Activated T-helper 17 cell treated with anti-CD3 and anti-CD28 coated beads, Interleukin-2, amount 50 U/mL, for 72 hours (primary cell): ENCODE measurements at regions not wholly inside any gene's neighbourhood (a gene's known extent, or its start where the extent isn't known, plus 50 kb on each side); places are given as distances from the start of the nearest gene placed in this dataset.

Experiments used
- ATAC-seq: fragments of 150-1000 bp; cut with Tn5 transposase; replicated peaks from 2 replicates; pipeline ENCODE4 v1.10.0; 2021; ENCODE audit warnings: mild to moderate bottlenecking, moderate library complexity
- H3K27ac Mint-ChIP-seq: one replicate; pipeline ENCODE4 v1.8.0; 2022; ENCODE audit warnings: mixed read lengths
- H3K27me3 Mint-ChIP-seq: one replicate; pipeline ENCODE4 v1.8.0; 2022; ENCODE audit warnings: mixed read lengths
- H3K36me3 Mint-ChIP-seq: one replicate; pipeline ENCODE4 v1.8.0; 2022; ENCODE audit warnings: low read depth, mild to moderate bottlenecking, mixed read lengths
- H3K4me1 Mint-ChIP-seq: one replicate; pipeline ENCODE4 v1.8.0; 2022; ENCODE audit warnings: mixed read lengths
- H3K4me3 Mint-ChIP-seq: one replicate; pipeline ENCODE4 v1.8.0; 2022; ENCODE audit warnings: mild to moderate bottlenecking, mixed read lengths
- H3K9me3 Mint-ChIP-seq: one replicate; pipeline ENCODE4 v1.8.0; 2022; ENCODE audit warnings: mixed read lengths

- H3K9me3 Mint-ChIP-seq, result no peaks in the 10 kb centered on the region
- peak; percentile 81 for ATAC-seq
- no peaks in the 10 kb centered on the region for H3K36me3 Mint-ChIP-seq
- peak overlapping the region; percentile 6 for H3K4me3 Mint-ChIP-seq
- H3K4me1 Mint-ChIP-seq, result peaks cover 34% of the 10 kb centered on the region
- peak overlapping the region; percentile 41 for H3K27ac Mint-ChIP-seq
- peaks cover under 1% of the 10 kb centered on the region for H3K27me3 Mint-ChIP-seq
Observed at GRCh38 chr5:159412284-159413046, 82.2 kb upstream of the IL12B start.

DNA sequence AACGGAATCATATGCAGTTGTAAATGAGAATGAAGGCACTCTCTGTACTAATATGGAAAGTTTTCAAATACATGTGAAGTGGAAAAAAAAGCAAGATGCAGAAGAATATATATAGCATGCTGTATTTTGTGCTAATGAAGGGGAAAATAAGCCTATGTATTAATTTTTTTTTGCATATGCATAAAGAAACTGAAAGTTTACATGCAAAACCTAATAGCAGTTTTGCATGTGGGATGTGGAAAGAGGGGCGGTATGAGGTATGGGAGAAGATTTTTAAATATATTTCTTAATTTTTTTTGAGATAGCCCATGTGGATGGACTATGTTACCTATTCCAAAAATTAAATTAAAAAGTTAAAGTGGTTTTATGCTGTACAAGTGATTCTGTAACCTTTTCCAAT lies 83.7 kb upstream of the IL12B start:
- Mint-ChIP-seq H3K4me3 (no peak overlapping the region), H3K9me3 (no peaks in the 10 kb centered on the region), H3K27ac (no peak overlapping the region), H3K36me3 (no peaks in the 10 kb centered on the region), H3K4me1 (peaks cover 33% of the 10 kb centered on the region), H3K27me3 (no peaks in the 10 kb centered on the region)
- no peak for ATAC-seq

DNA sequence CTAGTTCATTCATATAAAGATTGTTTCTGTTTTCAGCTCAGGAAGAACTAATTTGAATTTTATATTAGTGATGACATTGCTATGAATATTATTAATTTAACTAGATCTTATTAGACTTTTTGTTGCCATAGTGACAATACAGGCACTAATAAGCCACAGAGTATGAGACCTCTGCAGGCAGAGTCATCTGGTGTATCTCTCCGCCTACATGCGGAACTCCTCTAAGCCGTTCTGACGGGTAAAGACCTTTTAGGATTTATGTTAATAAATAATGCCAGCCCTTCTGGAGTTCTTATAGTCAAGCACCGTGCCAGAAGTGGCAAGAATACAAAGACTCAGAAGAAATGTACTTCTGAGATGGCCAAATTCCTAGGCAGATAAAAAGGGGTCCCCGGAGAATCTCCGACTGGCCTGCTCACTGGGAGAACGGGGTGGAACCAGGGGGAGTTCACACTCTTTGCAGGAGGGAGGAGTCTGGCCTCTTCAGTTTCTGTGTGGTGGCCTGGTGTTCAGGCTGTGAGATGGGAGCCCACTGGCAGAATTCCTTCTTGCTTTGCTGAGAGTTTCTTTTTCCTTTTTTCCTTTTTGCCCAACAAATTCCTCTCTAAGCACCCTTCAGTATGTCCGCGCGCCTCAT lies 85.1 kb upstream of the IL12B start:
- no peaks in the 10 kb centered on the region for H3K9me3 Mint-ChIP-seq
- no peak overlapping the region for H3K27ac Mint-ChIP-seq
- peaks cover 24% of the 10 kb centered on the region for H3K4me1 Mint-ChIP-seq
- ATAC-seq, result no peak
- H3K4me3 Mint-ChIP-seq, result no peak overlapping the region
- no peaks in the 10 kb centered on the region for H3K36me3 Mint-ChIP-seq
- H3K27me3 Mint-ChIP-seq, result no peaks in the 10 kb centered on the region

DNA sequence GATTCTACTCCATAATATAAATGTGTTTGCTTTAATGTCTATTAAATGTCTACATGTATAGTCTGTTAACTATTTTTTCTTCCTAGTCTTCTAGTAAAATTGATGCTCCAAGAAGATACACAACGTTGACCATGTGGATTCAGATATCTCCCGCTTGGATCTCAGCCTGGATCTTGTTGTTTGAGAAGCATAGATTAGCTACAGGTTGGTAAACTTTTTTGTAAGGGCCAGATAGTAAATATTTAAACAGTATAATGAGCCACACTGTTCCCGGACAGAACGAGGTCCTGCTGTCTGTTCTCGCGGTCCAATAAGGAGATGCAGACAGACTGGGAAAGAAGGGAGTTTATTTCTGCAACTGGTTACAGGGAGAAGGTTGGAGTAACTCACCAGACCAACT lies 86.2 kb upstream of the IL12B start:
- no peaks in the 10 kb centered on the region for H3K9me3 Mint-ChIP-seq
- no peaks in the 10 kb centered on the region for H3K36me3 Mint-ChIP-seq
- H3K4me3 Mint-ChIP-seq, result no peak overlapping the region
- no peaks in the 10 kb centered on the region for H3K27me3 Mint-ChIP-seq
- no peak for ATAC-seq
- no peak overlapping the region for H3K27ac Mint-ChIP-seq
- peaks cover 14% of the 10 kb centered on the region for H3K4me1 Mint-ChIP-seq

DNA sequence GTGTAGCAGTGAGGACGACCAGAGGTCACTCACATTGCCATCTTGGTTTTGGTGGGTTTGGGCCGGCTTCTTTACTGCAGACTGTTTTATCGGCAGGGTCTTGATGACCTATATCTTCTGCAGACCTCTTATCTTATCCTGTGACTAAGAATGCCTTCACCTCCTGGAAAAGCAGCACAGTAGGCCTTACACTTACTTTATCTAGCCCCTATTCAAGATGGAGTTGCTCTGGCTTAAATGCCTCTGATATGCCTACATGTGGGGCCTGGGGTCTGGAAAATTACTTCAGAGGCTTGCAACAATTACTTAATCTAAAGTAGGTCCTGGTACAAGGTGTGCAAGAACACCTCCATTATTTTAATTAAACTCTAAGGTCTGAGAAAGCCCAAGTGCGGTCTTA lies 86.9 kb upstream of the IL12B start:
- H3K27ac Mint-ChIP-seq, result no peak overlapping the region
- H3K9me3 Mint-ChIP-seq, result no peaks in the 10 kb centered on the region
- ATAC-seq, result no peak
- H3K4me1 Mint-ChIP-seq, result peaks cover 6% of the 10 kb centered on the region
- H3K27me3 Mint-ChIP-seq, result no peaks in the 10 kb centered on the region
- no peaks in the 10 kb centered on the region for H3K36me3 Mint-ChIP-seq
- H3K4me3 Mint-ChIP-seq, result no peak overlapping the region

DNA sequence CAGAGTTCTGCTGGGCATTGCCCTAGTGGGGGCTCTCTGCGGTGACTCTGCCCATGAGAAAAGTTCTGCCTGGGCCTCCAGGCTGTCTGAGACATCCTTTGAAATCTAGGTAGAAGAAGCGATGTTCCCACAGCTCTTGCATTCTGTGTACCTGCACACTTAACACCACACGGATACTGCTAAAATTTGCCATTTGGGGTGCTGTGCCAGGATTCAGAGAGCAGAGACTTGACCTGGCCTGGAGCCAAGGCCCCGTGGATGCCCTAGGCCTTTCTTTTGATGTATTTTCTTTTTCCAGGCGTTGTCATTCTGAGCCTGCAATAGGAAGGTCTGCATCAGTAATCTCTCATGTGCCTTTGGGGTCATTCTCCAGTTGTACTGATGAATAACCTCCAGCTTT lies 89.3 kb upstream of the IL12B start:
- peaks cover 3% of the 10 kb centered on the region for H3K4me1 Mint-ChIP-seq
- no peak for ATAC-seq
- H3K27me3 Mint-ChIP-seq, result no peaks in the 10 kb centered on the region
- H3K27ac Mint-ChIP-seq, result no peak overlapping the region
- H3K36me3 Mint-ChIP-seq, result no peaks in the 10 kb centered on the region
- no peaks in the 10 kb centered on the region for H3K9me3 Mint-ChIP-seq
- H3K4me3 Mint-ChIP-seq, result no peak overlapping the region

GRCh38 chr5:159420940-159421339 lies 90.7 kb upstream of the IL12B start:
- H3K36me3 Mint-ChIP-seq, result no peaks in the 10 kb centered on the region
- no peak overlapping the region for H3K27ac Mint-ChIP-seq

GRCh38 chr5:159422361-159422760 lies 92.1 kb upstream of the IL12B start:
- Mint-ChIP-seq H3K27ac (no peak overlapping the region), H3K4me3 (no peak overlapping the region), H3K27me3 (no peaks in the 10 kb centered on the region), H3K4me1 (peaks cover 14% of the 10 kb centered on the region), H3K36me3 (no peaks in the 10 kb centered on the region), H3K9me3 (no peaks in the 10 kb centered on the region)
- ATAC-seq, result no peak

More at GRCh38 chr5:159420940-159421339, 90.7 kb upstream of the IL12B start:
- no peak for ATAC-seq
- Mint-ChIP-seq H3K4me1 (peaks cover 3% of the 10 kb centered on the region), H3K9me3 (no peaks in the 10 kb centered on the region), H3K4me3 (no peak overlapping the region), H3K27me3 (no peaks in the 10 kb centered on the region)

- Mint-ChIP-seq H3K27me3 (no peaks in the 10 kb centered on the region), H3K9me3 (no peaks in the 10 kb centered on the region), H3K36me3 (no peaks in the 10 kb centered on the region), H3K4me1 (peaks cover 18% of the 10 kb centered on the region), H3K27ac (no peak overlapping the region), H3K4me3 (no peak overlapping the region)
- ATAC-seq, result no peak
Observed at GRCh38 chr5:159422910-159423309, 92.6 kb upstream of the IL12B start.

DNA sequence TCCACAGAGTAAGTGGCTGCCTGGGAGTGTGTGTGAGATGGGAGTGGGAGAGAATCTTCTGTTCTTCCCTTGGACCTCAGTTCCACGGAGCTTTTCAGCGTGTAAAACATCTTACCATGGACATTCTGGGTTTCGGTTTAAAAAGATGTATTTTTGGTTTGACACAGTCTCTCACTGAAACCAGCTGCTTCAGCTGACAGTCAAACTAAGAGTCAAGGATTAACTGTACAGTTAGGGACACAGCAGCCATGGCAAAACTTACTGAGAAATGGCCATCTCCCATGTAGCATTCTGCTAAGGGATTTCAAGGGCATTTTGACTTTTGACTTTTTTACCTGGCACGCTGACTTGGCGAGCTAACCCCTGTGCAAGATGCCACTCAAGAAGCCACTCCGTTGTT lies 93.8 kb upstream of the IL12B start:
- H3K4me1 Mint-ChIP-seq, result peaks cover 23% of the 10 kb centered on the region

DNA sequence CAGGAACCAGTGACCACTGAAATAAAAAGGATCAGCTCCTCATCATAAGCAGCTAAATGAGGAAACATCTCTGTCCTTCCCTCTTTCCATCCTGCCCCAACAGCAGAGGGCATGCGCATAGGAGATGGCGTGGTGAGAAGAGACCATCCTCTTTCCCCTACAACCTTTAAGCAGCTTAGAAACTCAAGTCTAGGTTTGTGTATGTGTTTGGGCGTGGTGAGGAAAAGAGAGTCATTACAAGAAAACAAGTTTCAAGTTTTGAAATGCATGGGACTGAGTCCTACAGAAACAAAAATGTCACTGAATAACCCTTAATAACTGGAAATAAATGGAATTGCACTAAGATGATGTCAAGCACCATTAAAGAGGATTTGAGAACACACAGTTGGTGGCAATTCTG lies 96.4 kb upstream of the IL12B start:
- Mint-ChIP-seq H3K9me3 (no peaks in the 10 kb centered on the region), H3K4me1 (peaks cover 20% of the 10 kb centered on the region), H3K36me3 (no peaks in the 10 kb centered on the region), H3K27ac (no peak overlapping the region), H3K4me3 (peak overlapping the region; percentile 5), H3K27me3 (peaks cover 5% of the 10 kb centered on the region)
- peak; percentile 55 for ATAC-seq

More for the DNA sequence above, 93.8 kb upstream of the IL12B start:
- Mint-ChIP-seq H3K4me3 (no peak overlapping the region), H3K27me3 (peaks cover 4% of the 10 kb centered on the region), H3K27ac (no peak overlapping the region), H3K36me3 (no peaks in the 10 kb centered on the region), H3K9me3 (no peaks in the 10 kb centered on the region)
- ATAC-seq, result peak; percentile 52

GRCh38 chr5:159427180-159428012 lies 97.1 kb upstream of the IL12B start:
- H3K27me3 Mint-ChIP-seq, result peaks cover 5% of the 10 kb centered on the region
- peaks cover 20% of the 10 kb centered on the region for H3K4me1 Mint-ChIP-seq
- no peaks in the 10 kb centered on the region for H3K36me3 Mint-ChIP-seq
- no peaks in the 10 kb centered on the region for H3K9me3 Mint-ChIP-seq
- peak; percentile 61 for ATAC-seq
- no peak overlapping the region for H3K27ac Mint-ChIP-seq
- H3K4me3 Mint-ChIP-seq, result peak overlapping the region; percentile 5

DNA sequence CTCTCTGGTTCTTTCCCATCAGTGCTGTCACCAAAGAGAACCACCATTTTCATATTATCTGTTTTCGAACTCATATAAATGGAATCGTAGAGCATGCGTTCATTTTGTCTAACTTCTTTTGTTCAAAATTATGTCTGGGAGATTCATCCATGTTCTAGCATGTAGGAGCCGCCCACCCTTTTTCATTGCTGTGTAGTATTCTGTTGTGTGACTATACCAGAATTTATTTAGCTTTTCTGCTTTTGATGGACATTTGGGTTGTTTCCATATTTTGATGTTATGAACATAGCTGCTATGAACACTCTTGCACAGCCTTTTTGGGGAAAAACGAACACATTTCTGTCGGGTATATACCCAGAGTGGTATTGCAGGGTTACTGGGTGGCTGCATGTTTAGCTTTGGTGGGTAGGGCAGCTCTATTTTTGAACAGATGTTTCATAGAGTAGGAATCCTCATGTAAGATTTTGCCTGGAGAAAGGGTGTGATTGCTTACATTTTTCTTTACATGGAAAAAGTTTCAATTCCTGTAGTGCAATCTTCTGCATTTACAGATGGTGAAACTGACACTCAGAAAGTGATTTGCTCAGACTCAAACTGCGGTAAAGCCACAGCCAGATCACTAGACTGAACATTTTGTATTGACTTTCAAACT lies 100.2 kb upstream of the IL12B start:
- peaks cover 20% of the 10 kb centered on the region for H3K4me1 Mint-ChIP-seq
- H3K27ac Mint-ChIP-seq, result no peak overlapping the region
- no peak for ATAC-seq
- peaks cover 10% of the 10 kb centered on the region for H3K27me3 Mint-ChIP-seq
- no peaks in the 10 kb centered on the region for H3K36me3 Mint-ChIP-seq
- no peak overlapping the region for H3K4me3 Mint-ChIP-seq
- H3K9me3 Mint-ChIP-seq, result no peaks in the 10 kb centered on the region

GRCh38 chr5:159435855-159436254 lies 105.6 kb upstream of the IL12B start:
- Mint-ChIP-seq H3K36me3 (no peaks in the 10 kb centered on the region), H3K4me3 (no peak overlapping the region), H3K9me3 (no peaks in the 10 kb centered on the region), H3K27ac (no peak overlapping the region), H3K4me1 (peaks cover 3% of the 10 kb centered on the region), H3K27me3 (peaks cover 5% of the 10 kb centered on the region)
- ATAC-seq, result no peak
